Neural progenitor cell (in vitro differentiated cells): ENCODE measurements at regions not wholly inside any gene's neighbourhood (a gene's known extent, or its start where the extent isn't known, plus 50 kb on each side); places are given as distances from the start of the nearest gene placed in this dataset.

Experiments used
- DNase-seq: peaks from one replicate; pipeline ENCODE4 v3.0.0-alpha.2; 2016; ENCODE audit warnings: low spot score
- H2AFZ ChIP-seq: fragments of 200-600 bp; sonication (generic); replicated peaks from 2 replicates; pipeline ENCODE4 v1.6.1; 2016; ENCODE audit warnings: antibody characterized with exemption
- H3F3A ChIP-seq: fragments of 200-600 bp; sonication (generic); 2 replicates; pipeline ENCODE4 v1.6.1; 2016; ENCODE audit warnings: antibody characterized with exemption, low read depth
- H3K27ac ChIP-seq: fragments of 200-600 bp; sonication (generic); 2 replicates; pipeline ENCODE4 v1.5.1; 2016; ENCODE audit warnings: mild to moderate bottlenecking
- H3K27me3 ChIP-seq: fragments of 200-600 bp; sonication (generic); 2 replicates; pipeline ENCODE4 v1.6.1; 2016; ENCODE audit warnings: mild to moderate bottlenecking, moderate library complexity
- H3K36me3 ChIP-seq: fragments of 200-600 bp; sonication (generic); 2 replicates; pipeline ENCODE4 v1.5.1; 2016
- H3K4me1 ChIP-seq: fragments of 200-600 bp; sonication (generic); 2 replicates; pipeline ENCODE4 v1.6.1; 2016; ENCODE audit warnings: mixed run types
- H3K4me2 ChIP-seq: fragments of 200-600 bp; sonication (generic); 2 replicates; pipeline ENCODE4 v1.6.1; 2016
- H3K4me3 ChIP-seq: fragments of 200-600 bp; sonication (generic); 2 replicates; pipeline ENCODE4 v1.5.1; 2016
- H3K79me2 ChIP-seq: fragments of 200-600 bp; sonication (generic); 2 replicates; pipeline ENCODE4 v1.6.1; 2016; ENCODE audit warnings: low read depth
- H3K9ac ChIP-seq: fragments of 200-600 bp; sonication (generic); 2 replicates; pipeline ENCODE4 v1.6.1; 2016
- H3K9me3 ChIP-seq: fragments of 200-600 bp; sonication (generic); 2 replicates; pipeline ENCODE4 v1.5.1; 2016; ENCODE audit warnings: low read depth
- H4K20me1 ChIP-seq: fragments of 200-600 bp; sonication (generic); 2 replicates; pipeline ENCODE4 v1.6.1; 2016; ENCODE audit warnings: low read depth
- H3K27ac Mint-ChIP-seq: 3 replicates; pipeline ENCODE4 v1.8.0; 2021; ENCODE audit warnings: mixed read lengths
- H3K27me3 Mint-ChIP-seq: 2 replicates; pipeline ENCODE4 v1.8.0; 2022; ENCODE audit warnings: low read depth, mild to moderate bottlenecking, inconsistent platforms, moderate library complexity, mixed read lengths; ENCODE audit not compliant: insufficient read depth
- H3K36me3 Mint-ChIP-seq: 3 replicates; pipeline ENCODE4 v1.8.0; 2021; ENCODE audit warnings: mixed read lengths
- H3K4me1 Mint-ChIP-seq: 3 replicates; pipeline ENCODE4 v1.8.0; 2021; ENCODE audit warnings: mixed read lengths
- H3K4me3 Mint-ChIP-seq: 3 replicates; pipeline ENCODE4 v1.8.0; 2021; ENCODE audit warnings: mild to moderate bottlenecking, moderate library complexity, mixed read lengths
- H3K9me3 Mint-ChIP-seq: 3 replicates; pipeline ENCODE4 v1.8.0; 2020; ENCODE audit warnings: mixed read lengths
- CTCF ChIP-seq: fragments of 200-600 bp; sonication (generic); IDR thresholded peaks from 2 replicates; pipeline ENCODE4 v1.5.1; 2017; ENCODE audit warnings: antibody characterized with exemption, mild to moderate bottlenecking
- EZH2 ChIP-seq: fragments of 200-600 bp; sonication (generic); IDR thresholded peaks from 2 replicates; pipeline ENCODE4 v1.6.1; 2017; ENCODE audit warnings: antibody characterized with exemption, mild to moderate bottlenecking, moderate library complexity
- EZH2phosphoT487 ChIP-seq: fragments of 200-600 bp; sonication (generic); IDR thresholded peaks from 2 replicates; pipeline ENCODE4 v1.6.1; 2017; ENCODE audit warnings: antibody characterized with exemption

- Histone ChIP-seq H4K20me1 (no peaks in the 10 kb centered on the region), H3K4me3 (no peak overlapping the region), H2AFZ (no peak overlapping the region), H3K4me2 (no peak overlapping the region), H3K27me3 (no peaks in the 10 kb centered on the region), H3K4me1 (no peaks in the 10 kb centered on the region), H3K36me3 (no peaks in the 10 kb centered on the region), H3K9ac (no peak overlapping the region), H3K9me3 (no peaks in the 10 kb centered on the region), H3F3A (no peaks in the 10 kb centered on the region), H3K27ac (no peak overlapping the region), H3K79me2 (no peaks in the 10 kb centered on the region)
- Mint-ChIP-seq H3K36me3 (no peaks in the 10 kb centered on the region), H3K4me1 (peaks cover 4% of the 10 kb centered on the region), H3K27me3 (no peaks in the 10 kb centered on the region), H3K27ac (no peak overlapping the region), H3K4me3 (no peak overlapping the region), H3K9me3 (peaks cover 4% of the 10 kb centered on the region)
- DNase-seq, result no peak
- TF ChIP-seq EZH2phosphoT487, result no peak
- TF ChIP-seq EZH2, result no peak
- no peak for TF ChIP-seq CTCF
These were observed 95.9 kb upstream of the ACKR3 start for GRCh38 chr2:236473691-236474090.

- no peak overlapping the region for H3K27ac ChIP-seq
- H3K4me2 ChIP-seq, result no peak overlapping the region
- H3K27me3 ChIP-seq, result no peaks in the 10 kb centered on the region
- no peak overlapping the region for H3K4me3 Mint-ChIP-seq
- no peak overlapping the region for H2AFZ ChIP-seq
- peaks cover 2% of the 10 kb centered on the region for H3K27me3 Mint-ChIP-seq
- no peaks in the 10 kb centered on the region for H3F3A ChIP-seq
- H3K4me3 ChIP-seq, result no peak overlapping the region
- TF ChIP-seq EZH2phosphoT487, result no peak
- TF ChIP-seq CTCF, result no peak
- no peak for TF ChIP-seq EZH2
- H3K9ac ChIP-seq, result no peak overlapping the region
- H3K4me1 Mint-ChIP-seq, result peaks cover 3% of the 10 kb centered on the region
- H3K27ac Mint-ChIP-seq, result no peak overlapping the region
- peaks cover 28% of the 10 kb centered on the region for H3K9me3 Mint-ChIP-seq
- peaks cover 10% of the 10 kb centered on the region for H3K36me3 ChIP-seq
- DNase-seq, result no peak
- peaks cover 4% of the 10 kb centered on the region for H3K4me1 ChIP-seq
- H3K79me2 ChIP-seq, result no peaks in the 10 kb centered on the region
- H4K20me1 ChIP-seq, result no peaks in the 10 kb centered on the region
- H3K9me3 ChIP-seq, result peaks cover 8% of the 10 kb centered on the region
- H3K36me3 Mint-ChIP-seq, result no peaks in the 10 kb centered on the region
These were observed 89.8 kb upstream of the ACKR3 start for GRCh38 chr2:236479814-236480213.

GRCh38 chr2:236483102-236483501, 86.5 kb upstream of the ACKR3 start:
- peaks cover 4% of the 10 kb centered on the region for H3K27me3 Mint-ChIP-seq
- H3K27ac ChIP-seq, result no peak overlapping the region
- TF ChIP-seq CTCF (no peak), EZH2 (no peak), EZH2phosphoT487 (no peak)
- peaks cover 17% of the 10 kb centered on the region for H3K4me1 ChIP-seq
- peaks cover 15% of the 10 kb centered on the region for H3K4me1 Mint-ChIP-seq
- peaks cover 13% of the 10 kb centered on the region for H3F3A ChIP-seq
- H3K79me2 ChIP-seq, result no peaks in the 10 kb centered on the region
- no peaks in the 10 kb centered on the region for H4K20me1 ChIP-seq
- no peak overlapping the region for H3K27ac Mint-ChIP-seq
- peaks cover 23% of the 10 kb centered on the region for H3K9me3 Mint-ChIP-seq
- H3K4me2 ChIP-seq, result no peak overlapping the region
- peaks cover 8% of the 10 kb centered on the region for H3K9me3 ChIP-seq
- no peak for DNase-seq
- no peaks in the 10 kb centered on the region for H3K36me3 Mint-ChIP-seq
- peaks cover 10% of the 10 kb centered on the region for H3K36me3 ChIP-seq
- no peak overlapping the region for H3K9ac ChIP-seq
- no peak overlapping the region for H3K4me3 Mint-ChIP-seq
- H2AFZ ChIP-seq, result no peak overlapping the region
- no peak overlapping the region for H3K4me3 ChIP-seq
- H3K27me3 ChIP-seq, result no peaks in the 10 kb centered on the region
